ENCODE measurements at regions not wholly inside any gene's neighbourhood (a gene's known extent, or its start where the extent isn't known, plus 50 kb on each side); places are given as distances from the start of the nearest gene placed in this dataset.

DNA sequence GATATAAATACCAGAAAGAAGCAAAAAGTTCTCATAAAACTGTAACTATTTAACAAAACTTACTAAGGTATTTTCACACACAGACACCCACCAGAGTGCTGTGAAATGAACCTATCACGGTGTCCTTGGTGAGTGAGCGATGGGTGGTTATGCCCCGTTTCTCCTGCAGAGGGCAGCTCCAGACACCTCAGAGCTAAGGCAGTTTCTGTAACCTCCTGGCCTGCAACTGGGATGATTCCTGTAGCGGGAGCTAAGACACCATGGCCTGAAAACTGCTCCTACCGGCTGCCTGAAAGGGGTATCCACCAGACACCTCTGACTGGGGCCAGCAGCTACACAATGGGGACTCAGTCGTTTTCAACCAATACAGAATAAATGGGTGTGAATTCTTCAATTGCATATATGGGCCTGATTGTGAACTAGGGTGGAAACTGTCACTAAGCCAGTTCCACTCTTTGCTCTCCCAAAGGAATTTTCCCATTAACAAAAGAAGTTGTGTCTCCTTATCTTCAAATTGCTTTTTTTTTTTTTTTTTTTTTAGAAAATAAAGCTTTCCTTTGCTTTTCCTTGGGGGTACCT, 2375.8 kb upstream of the TENM3 start:
- peak; percentile 90 for TF ChIP-seq CTCF (IDR thresholded peaks at IDR 0.05; ENCODE audit: low read length)
- TF ChIP-seq EZH2phosphoT487 (IDR thresholded peaks at IDR 0.05; ENCODE audit: low read length), result no peak
- no peak for TF ChIP-seq EZH2 (optimal IDR thresholded peaks at IDR 0.05; ENCODE audit: low read depth, low read length)

Measured in MM.1S (cell line).